H1 (cell line): ENCODE measurements at regions not wholly inside any gene's neighbourhood (a gene's known extent, or its start where the extent isn't known, plus 50 kb on each side); places are given as distances from the start of the nearest gene placed in this dataset.
"Not testable (repeated sequence)": the region's sequence is repeated elsewhere in the genome, so short reads cannot be mapped to it uniquely, and the experiment has no call there.

ENCODE experiments used
- CTCF ChIA-PET: fragments of 300-600 bp; sonication (Branson Sonifier 250); formaldehyde crosslinking; loops from one replicate; lab custom pipeline; 2021; ENCODE audit not compliant: partially characterized antibody; lab: Charles Lee
- POLR2A ChIA-PET: fragments of 300-600 bp; sonication (Branson Sonifier 250); formaldehyde crosslinking; loops from one replicate; lab custom pipeline; 2021; ENCODE audit warnings: inconsistent platforms; ENCODE audit not compliant: partially characterized antibody; lab: Charles Lee
- DNase-seq, 2 experiments: peaks; one replicate each; pipeline versions ENCODE4 v3.0.0 to v3.0.0-alpha.2; 2010 to 2022; ENCODE audit warnings: low spot score in 2 of 2, low read depth in 1 of 2, mixed read lengths in 1 of 2
- FAIRE-seq: peaks from 2 replicates; lab custom pipeline; 2011; peaks lifted over from hg19 to GRCh38; lab: Jason Lieb, UNC
- H2AFZ ChIP-seq: 2 replicates; pipeline ENCODE4 v1.8.1; 2012; ENCODE audit warnings: low read length, inconsistent platforms
- H2AK5ac ChIP-seq: 2 replicates; pipeline ENCODE4 v1.6.1; 2013; ENCODE audit warnings: low read depth, low read length
- H2BK120ac ChIP-seq: replicated peaks from 2 replicates; pipeline ENCODE3; 2013; ENCODE audit warnings: low read depth, low read length, inconsistent platforms
- H2BK12ac ChIP-seq: 2 replicates; pipeline ENCODE4 v1.6.1; 2013; ENCODE audit warnings: low read depth, low read length
- H2BK15ac ChIP-seq: 2 replicates; pipeline ENCODE4 v1.6.1; 2013; ENCODE audit warnings: low read length
- H2BK20ac ChIP-seq: 2 replicates; pipeline ENCODE4 v1.6.1; 2013; ENCODE audit warnings: low read length
- H2BK5ac ChIP-seq: 2 replicates; pipeline ENCODE4 v1.6.1; 2013; ENCODE audit warnings: low read depth, low read length
- H3K14ac ChIP-seq: 2 replicates; pipeline ENCODE4 v1.6.1; 2013; ENCODE audit warnings: inconsistent platforms; ENCODE audit not compliant: insufficient read length
- H3K18ac ChIP-seq: 2 replicates; pipeline ENCODE4 v1.6.1; 2013; ENCODE audit warnings: low read length; ENCODE audit errors: extremely low read depth
- H3K23ac ChIP-seq: 2 replicates; pipeline ENCODE4 v1.6.1; 2013; ENCODE audit warnings: inconsistent platforms; ENCODE audit not compliant: insufficient read length
- H3K23me2 ChIP-seq: 2 replicates; pipeline ENCODE4 v1.6.1; 2013; ENCODE audit warnings: low read depth, low read length
- H3K27ac ChIP-seq: 2 replicates; pipeline ENCODE4 v1.6.1; 2011; ENCODE audit warnings: low read depth, low read length, inconsistent platforms
- H3K27me3 ChIP-seq, 4 experiments: replicated peaks in 1 of 4; 1 replicate in 1 of 4; 2 replicates in 3 of 4; pipeline versions ENCODE4 v1.6.1 to v1.8.1; 2011 to 2013; ENCODE audit warnings: low read length in 3 of 4, mild to moderate bottlenecking in 3 of 4, inconsistent platforms in 2 of 4, mixed read lengths in 2 of 4, moderate library complexity in 1 of 4; ENCODE audit not compliant: control insufficient read depth in 3 of 4, insufficient read depth in 3 of 4; ENCODE audit errors: extremely low read depth in 1 of 4
- H3K36me3 ChIP-seq, 4 experiments: 2 replicates each; pipeline versions ENCODE4 v1.6.1 to v1.8.1; 2011 to 2013; ENCODE audit warnings: mild to moderate bottlenecking in 4 of 4, low read length in 3 of 4, moderate library complexity in 2 of 4, control low read depth in 1 of 4, inconsistent platforms in 1 of 4; ENCODE audit not compliant: insufficient read depth in 4 of 4, control insufficient read depth in 2 of 4
- H3K4ac ChIP-seq: replicated peaks from 2 replicates; pipeline ENCODE3; 2013; ENCODE audit warnings: low read length, low read depth, mixed read lengths, inconsistent platforms; ENCODE audit not compliant: insufficient read length
- H3K4me1 ChIP-seq, 4 experiments: replicated peaks in 1 of 4; 1 replicate in 1 of 4; 2 replicates in 3 of 4; pipeline versions ENCODE4 v1.6.1 to v1.8.1; 2011 to 2013; ENCODE audit warnings: low read length in 3 of 4, inconsistent platforms in 2 of 4, mixed read lengths in 1 of 4; ENCODE audit not compliant: insufficient read depth in 4 of 4, control insufficient read depth in 3 of 4
- H3K4me2 ChIP-seq, 2 experiments: 2 replicates each; pipeline versions ENCODE4 v1.6.1 to v1.8.1; 2011 to 2013; ENCODE audit warnings: low read depth in 2 of 2, low read length in 2 of 2, control low read depth in 1 of 2, inconsistent platforms in 1 of 2, mild to moderate bottlenecking in 1 of 2; ENCODE audit not compliant: insufficient read depth in 1 of 2
- H3K4me3 ChIP-seq, 4 experiments: fragments of 200-600, 300-600 bp in 1 of 4; sonication (generic), shearing (Covaris generic), sonication (Bioruptor Twin) in 1 of 4; 2 replicates each; pipeline versions ENCODE4 v1.5.1 to v1.8.1; 2011 to 2016; ENCODE audit warnings: low read length in 4 of 4, low read depth in 3 of 4, control low read depth in 2 of 4, inconsistent platforms in 2 of 4, mild to moderate bottlenecking in 2 of 4, mixed read lengths in 1 of 4, moderate library complexity in 1 of 4; ENCODE audit not compliant: insufficient read depth in 2 of 4; ENCODE audit errors: extremely low read depth in 1 of 4
- H3K56ac ChIP-seq: replicated peaks from 2 replicates; pipeline ENCODE3; 2013; ENCODE audit warnings: low read depth, mild to moderate bottlenecking, mixed read lengths, low read length, inconsistent platforms; ENCODE audit not compliant: insufficient read length
- H3K79me1 ChIP-seq: 2 replicates; pipeline ENCODE4 v1.6.1; 2013; ENCODE audit warnings: low read depth, low read length, control low read depth
- H3K79me2 ChIP-seq, 2 experiments: 2 replicates each; pipeline versions ENCODE4 v1.6.1 to v1.8.1; 2012 to 2013; ENCODE audit warnings: low read length in 2 of 2, mild to moderate bottlenecking in 2 of 2, inconsistent platforms in 1 of 2; ENCODE audit not compliant: insufficient read depth in 2 of 2, control insufficient read depth in 1 of 2
- H3K9ac ChIP-seq, 4 experiments: replicated peaks in 1 of 4; 1 replicate in 1 of 4; 2 replicates in 3 of 4; pipeline versions ENCODE4 v1.6.1 to v1.8.1; 2011 to 2013; ENCODE audit warnings: low read depth in 3 of 4, low read length in 3 of 4, control low read depth in 2 of 4, mild to moderate bottlenecking in 2 of 4, moderate library complexity in 2 of 4, inconsistent platforms in 1 of 4; ENCODE audit errors: extremely low read depth in 1 of 4
- H3K9me3 ChIP-seq, 2 experiments: 2 replicates each; pipeline versions ENCODE4 v1.6.1 to v1.8.1; 2012 to 2013; ENCODE audit warnings: mild to moderate bottlenecking in 2 of 2, moderate library complexity in 2 of 2, control low read depth in 1 of 2, inconsistent platforms in 1 of 2, low read depth in 1 of 2, low read length in 1 of 2, mixed read lengths in 1 of 2; ENCODE audit not compliant: insufficient read depth in 2 of 2
- H4K20me1 ChIP-seq, 2 experiments: replicated peaks in 1 of 2; 2 replicates each; pipeline versions ENCODE3 to v1.8.1; 2011 to 2013; ENCODE audit warnings: inconsistent platforms in 2 of 2, low read length in 2 of 2, mild to moderate bottlenecking in 1 of 2; ENCODE audit not compliant: insufficient read depth in 2 of 2, control insufficient read depth in 1 of 2
- H4K5ac ChIP-seq: 2 replicates; pipeline ENCODE4 v1.6.1; 2013; ENCODE audit warnings: low read length, low read depth, mixed read lengths, inconsistent platforms; ENCODE audit not compliant: insufficient read length
- H4K8ac ChIP-seq: 2 replicates; pipeline ENCODE4 v1.8.0; 2013; ENCODE audit warnings: mild to moderate bottlenecking, moderate library complexity, low read length, inconsistent platforms; ENCODE audit not compliant: insufficient read depth; ENCODE audit errors: extremely low read depth
- H4K91ac ChIP-seq: replicated peaks from 2 replicates; pipeline ENCODE3; 2013; ENCODE audit warnings: low read length, mixed read lengths, inconsistent platforms; ENCODE audit not compliant: insufficient read length
- ASH2L ChIP-seq: fragments of 200-600, 300-600 bp; sonication (generic); IDR thresholded peaks from one replicate; pipeline ENCODE4 v1.7.1; 2017; ENCODE audit warnings: low read length
- HDAC2 ChIP-seq, 2 experiments: fragments of 300-600 bp in 1 of 2; sonication (generic) in 1 of 2; IDR thresholded peaks; 2 replicates each; pipeline ENCODE4 v1.6.1; 2011 to 2012; ENCODE audit warnings: low read depth in 2 of 2, low read length in 2 of 2, mild to moderate bottlenecking in 2 of 2, moderate library complexity in 2 of 2, borderline replicate concordance in 1 of 2, inconsistent platforms in 1 of 2
- WGBS, 2 experiments: shearing (Covaris generic) in 1 of 2; methylation state at CpG; one replicate each; pipeline versions ENCODE4 v1.1.6 to v1.1.7; 2013 to 2015; ENCODE audit warnings: low lambda C conversion rate in 2 of 2, mixed read lengths in 2 of 2, inconsistent platforms in 1 of 2, low coverage in 1 of 2, missing lambda C conversion rate in 1 of 2; ENCODE audit not compliant: insufficient replicate concordance in 2 of 2, insufficient coverage in 1 of 2, insufficient read length in 1 of 2; ENCODE audit errors: extremely low coverage in 1 of 2, missing lambda C conversion rate in 1 of 2; 5-methylcytosine and 5-hydroxymethylcytosine counted together

DNA sequence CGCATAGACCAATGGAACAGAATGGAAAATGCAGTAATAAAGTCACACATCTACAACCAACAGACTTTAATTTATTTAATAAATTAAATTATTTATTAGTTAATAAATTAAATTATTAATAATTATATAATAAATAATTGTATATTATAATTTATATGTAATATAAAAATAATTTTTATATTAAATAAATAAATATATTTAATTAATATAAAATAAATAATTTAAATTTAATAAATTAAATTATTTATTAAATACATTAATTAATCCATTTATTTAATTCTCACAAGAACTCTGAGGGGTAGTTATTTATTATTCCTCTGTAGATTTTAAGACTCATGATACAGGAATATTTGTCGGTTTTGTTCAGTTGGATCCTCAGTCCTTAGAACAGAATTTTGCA is 176.1 kb upstream of the ADAMTS19 start (continued):
- no peak for TF ChIP-seq ASH2L
- TF ChIP-seq HDAC2 (IDR thresholded peaks at IDR 0.05; ENCODE audit: borderline replicate concordance in 1 of 2, low read depth in 2 of 2, low read length in 2 of 2): no peak
- TF ChIP-seq, all 59 proteins: peak for 0

DNA sequence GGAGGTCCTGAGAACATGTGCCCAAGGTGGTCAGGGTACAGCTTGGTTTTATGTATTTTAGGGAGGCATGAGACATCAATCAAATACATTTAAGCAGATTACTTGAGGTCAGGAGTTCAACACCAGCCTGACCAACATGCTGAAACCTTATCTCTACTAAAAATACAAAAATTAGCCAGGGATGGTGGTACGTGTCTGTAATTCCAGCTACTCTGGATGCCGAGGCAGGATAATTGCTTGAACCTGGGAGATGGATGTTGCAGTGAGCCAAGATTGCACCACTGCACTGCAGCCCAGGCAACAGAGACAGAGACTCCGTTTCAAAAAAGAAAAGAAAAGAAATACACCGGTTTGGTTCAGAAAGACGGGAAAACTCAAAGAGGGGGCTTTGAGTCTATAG is 165.9 kb upstream of the ADAMTS19 start:
- 90% methylated on average over 5 of the region's 5 CpGs; no CpG with 5 or more reads in 1 of the 2 experiments for WGBS, 2 experiments
- CTCF ChIA-PET, H2AFZ ChIP-seq: not testable (repeated sequence)

More for the DNA sequence above, 165.9 kb upstream of the ADAMTS19 start:
- H2BK12ac ChIP-seq, H2BK15ac ChIP-seq, H3K23me2 ChIP-seq, H4K8ac ChIP-seq, H3K14ac ChIP-seq, H3K4me3 ChIP-seq, H4K5ac ChIP-seq, POLR2A ChIA-PET, H2BK20ac ChIP-seq, H3K36me3 ChIP-seq, H3K4me1 ChIP-seq, H4K20me1 ChIP-seq, H2BK120ac ChIP-seq, H3K79me1 ChIP-seq, H3K56ac ChIP-seq, H3K9ac ChIP-seq, H3K27ac ChIP-seq, H4K91ac ChIP-seq, FAIRE-seq, H3K18ac ChIP-seq, H3K79me2 ChIP-seq, DNase-seq, H2BK5ac ChIP-seq, H3K4ac ChIP-seq, H3K23ac ChIP-seq, H3K4me2 ChIP-seq, H3K9me3 ChIP-seq, H3K27me3 ChIP-seq, H2AK5ac ChIP-seq: not testable (repeated sequence)
